Right atrium auricular region (tissue), 2 donors: ENCODE measurements at regions not wholly inside any gene's neighbourhood (a gene's known extent, or its start where the extent isn't known, plus 50 kb on each side); places are given as distances from the start of the nearest gene placed in this dataset.

ENCODE experiments used
- DNase-seq: peaks from one replicate; pipeline ENCODE4 v3.0.0-alpha.2; 2019; ENCODE audit warnings: low spot score
- H3K27ac ChIP-seq, 2 donors: fragments of 200-600 bp; sonication (generic); 1 replicate in 1 of 2; 2 replicates in 1 of 2; pipeline ENCODE4 v1.5.1; 2016 to 2019
- H3K27me3 ChIP-seq, 2 donors: fragments of 200-600 bp; sonication (generic); one replicate each; pipeline versions ENCODE4 v1.5.1 to v1.6.0; 2017 to 2019
- H3K36me3 ChIP-seq: fragments of 200-600 bp; sonication (generic); one replicate; pipeline ENCODE4 v1.5.1; 2016
- H3K4me1 ChIP-seq, 2 donors: fragments of 200-600 bp; sonication (generic); one replicate each; pipeline versions ENCODE4 v1.5.1 to v1.6.0; 2017 to 2019
- H3K4me3 ChIP-seq, 2 donors: fragments of 200-600 bp; sonication (generic); 1 replicate in 1 of 2; 2 replicates in 1 of 2; pipeline ENCODE4 v1.5.1; 2017 to 2019; ENCODE audit warnings: mild to moderate bottlenecking in 1 of 2, moderate library complexity in 1 of 2
- H3K9me3 ChIP-seq, 2 donors: fragments of 200-600 bp; sonication (generic); one replicate each; pipeline ENCODE4 v1.5.1; 2019
- CTCF ChIP-seq, 2 donors: fragments of 200-600 bp; sonication (generic); IDR thresholded peaks; one replicate each; pipeline ENCODE4 v1.5.1; 2019; ENCODE audit warnings: antibody characterized with exemption in 2 of 2

- Histone ChIP-seq H3K4me3 (no peak overlapping the region), H3K27me3 (no peaks in the 10 kb centered on the region), H3K27ac (no peak overlapping the region), H3K9me3 (no peaks in the 10 kb centered on the region), H3K36me3 (no peaks in the 10 kb centered on the region), H3K4me1 (no peaks in the 10 kb centered on the region)
- TF ChIP-seq CTCF (IDR thresholded peaks at IDR 0.05), result no peak
- no peak for DNase-seq
These were observed 132.7 kb upstream of the MAP3K7 start for GRCh38 chr6:90719321-90720195.

GRCh38 chr6:90716376-90716775 is 129.5 kb upstream of the MAP3K7 start:
- DNase-seq, result no peak
- no peaks in the 10 kb centered on the region for H3K27me3 ChIP-seq
- no peaks in the 10 kb centered on the region for H3K36me3 ChIP-seq
- no peak for TF ChIP-seq CTCF (IDR thresholded peaks at IDR 0.05)
- H3K27ac ChIP-seq, result no peak overlapping the region
- H3K9me3 ChIP-seq, result no peaks in the 10 kb centered on the region
- no peak overlapping the region for H3K4me3 ChIP-seq
- H3K4me1 ChIP-seq, result no peaks in the 10 kb centered on the region

GRCh38 chr6:90715093-90715655 is 128.3 kb upstream of the MAP3K7 start:
- H3K27ac ChIP-seq, result no peak overlapping the region
- TF ChIP-seq CTCF (IDR thresholded peaks at IDR 0.05), result no peak
- DNase-seq, result no peak

GRCh38 chr6:90714319-90714718 is 127.4 kb upstream of the MAP3K7 start:
- Histone ChIP-seq H3K27ac (no peak overlapping the region), H3K9me3 (no peaks in the 10 kb centered on the region), H3K4me3 (no peak overlapping the region), H3K27me3 (no peaks in the 10 kb centered on the region), H3K4me1 (no peaks in the 10 kb centered on the region), H3K36me3 (no peaks in the 10 kb centered on the region)
- DNase-seq, result no peak
- no peak for TF ChIP-seq CTCF (IDR thresholded peaks at IDR 0.05)

More at GRCh38 chr6:90715093-90715655, 128.3 kb upstream of the MAP3K7 start:
- Histone ChIP-seq H3K36me3 (no peaks in the 10 kb centered on the region), H3K27me3 (no peaks in the 10 kb centered on the region), H3K9me3 (no peaks in the 10 kb centered on the region), H3K4me1 (no peaks in the 10 kb centered on the region), H3K4me3 (no peak overlapping the region)

GRCh38 chr6:90712114-90712513 is 125.2 kb upstream of the MAP3K7 start:
- Histone ChIP-seq H3K4me1 (no peaks in the 10 kb centered on the region), H3K27ac (no peak overlapping the region), H3K36me3 (no peaks in the 10 kb centered on the region), H3K27me3 (no peaks in the 10 kb centered on the region), H3K9me3 (no peaks in the 10 kb centered on the region), H3K4me3 (no peak overlapping the region)
- DNase-seq, result no peak
- no peak for TF ChIP-seq CTCF (IDR thresholded peaks at IDR 0.05)
